Upper lobe of left lung (tissue), 6 donors: ENCODE measurements at regions not wholly inside any gene's neighbourhood (a gene's known extent, or its start where the extent isn't known, plus 50 kb on each side); places are given as distances from the start of the nearest gene placed in this dataset.
"Not testable (repeated sequence)": the region's sequence is repeated elsewhere in the genome, so short reads cannot be mapped to it uniquely, and the experiment has no call there.

ENCODE experiments used
- ATAC-seq, 2 donors: fragments of 200-7000 bp; cut with Tn5 transposase; one replicate each; pipeline ENCODE4 v1.9.1; 2022; ENCODE audit warnings: mild to moderate bottlenecking in 2 of 2, moderate library complexity in 2 of 2; ENCODE audit not compliant: low FRiP score in 2 of 2
- DNase-seq, 2 donors: peaks; one replicate each; pipeline ENCODE4 v3.0.0-alpha.2; 2019 to 2020
- H3K27ac ChIP-seq, 4 donors: fragments of 200-600 bp; sonication (generic); one replicate each; pipeline ENCODE4 v1.5.1; 2016 to 2019
- H3K27me3 ChIP-seq, 4 donors: fragments of 200-600 bp; sonication (generic); one replicate each; pipeline ENCODE4 v1.5.1; 2017 to 2019
- H3K36me3 ChIP-seq, 4 donors: fragments of 200-600 bp; sonication (generic); one replicate each; pipeline ENCODE4 v1.5.1; 2016 to 2019
- H3K4me1 ChIP-seq, 4 donors: fragments of 200-600 bp; sonication (generic); one replicate each; pipeline ENCODE4 v1.5.1; 2018 to 2019
- H3K4me3 ChIP-seq, 4 donors: fragments of 200-600 bp; sonication (generic); one replicate each; pipeline ENCODE4 v1.5.1; 2017 to 2019; ENCODE audit warnings: mild to moderate bottlenecking in 2 of 4, moderate library complexity in 1 of 4
- H3K9me3 ChIP-seq, 4 donors: fragments of 200-600 bp; sonication (generic); one replicate each; pipeline ENCODE4 v1.5.1; 2018 to 2019
- CTCF ChIP-seq, 6 experiments: fragments of 450-650 bp in 4 of 6; fragments of 200-600 bp in 2 of 6; sonication (generic) in 2 of 6; IDR thresholded peaks; one replicate each; pipeline ENCODE4 v1.5.1; 2016 to 2019; ENCODE audit warnings: antibody characterized with exemption in 6 of 6
- EP300 ChIP-seq, 4 donors: sonication (generic); formaldehyde crosslinking; IDR thresholded peaks; one replicate each; pipeline ENCODE4 v1.5.1; 2017; ENCODE audit warnings: antibody characterized with exemption in 4 of 4, control low read depth in 2 of 4
- POLR2A ChIP-seq, 4 donors: fragments of 450-650 bp; IDR thresholded peaks; one replicate each; pipeline ENCODE4 v1.5.1; 2016 to 2017; ENCODE audit warnings: antibody characterized with exemption in 4 of 4, mild to moderate bottlenecking in 2 of 4
- POLR2AphosphoS5 ChIP-seq, 2 donors: sonication (generic); formaldehyde crosslinking; IDR thresholded peaks; one replicate each; pipeline ENCODE4 v1.5.1; 2017; ENCODE audit warnings: antibody characterized with exemption in 2 of 2
- WGBS, 2 donors: methylation state at CpG; one replicate each; pipeline ENCODE4 v1.1.5; 2017 to 2018; 5-methylcytosine and 5-hydroxymethylcytosine counted together
- donor health status: DM: no; HTN: no; CAD: no; lungs with moderate emphysema.
- donor health status: DM: no; HTN: yes; CAD: no; lungs with severe emphysema.

- no peaks in the 10 kb centered on the region for H3K36me3 ChIP-seq
- H3K27me3 ChIP-seq, result no peaks in the 10 kb centered on the region
- TF ChIP-seq EP300 (IDR thresholded peaks at IDR 0.05), result no peak
- DNase-seq, result no peak
- no peak overlapping the region for H3K4me3 ChIP-seq
- peak in 1 of 2 donors; percentile 73 for ATAC-seq
- H3K9me3 ChIP-seq, result no peaks in the 10 kb centered on the region
- peaks cover 0 to 7% (median 1%) of the 10 kb centered on the region in 4 donors for H3K4me1 ChIP-seq
- 47 to 61% methylated on average over 4 of the region's 4 CpGs for WGBS, 2 donors
- no peak overlapping the region for H3K27ac ChIP-seq
Observed at GRCh38 chr12:58420503-58420902, 479.1 kb downstream of the ATP23 start.

- Histone ChIP-seq H3K4me3 (no peak overlapping the region), H3K36me3 (no peaks in the 10 kb centered on the region), H3K27me3 (no peaks in the 10 kb centered on the region), H3K4me1 (peaks cover 5 to 15% (median 9%) of the 10 kb centered on the region in 4 donors), H3K27ac (no peak overlapping the region), H3K9me3 (no peaks in the 10 kb centered on the region)
- 92 to 97% methylated on average over 3 of the region's 3 CpGs for WGBS, 2 donors
- no peak for TF ChIP-seq CTCF (IDR thresholded peaks at IDR 0.05)
- TF ChIP-seq POLR2AphosphoS5 (IDR thresholded peaks at IDR 0.05), result no peak
- TF ChIP-seq POLR2A (IDR thresholded peaks at IDR 0.05), result no peak
- TF ChIP-seq EP300 (IDR thresholded peaks at IDR 0.05), result no peak
- no peak for DNase-seq
- ATAC-seq, result no peak
Observed at GRCh38 chr12:58421990-58422389, 480.6 kb downstream of the ATP23 start.

GRCh38 chr12:58424735-58425392 lies 483.5 kb downstream of the ATP23 start:
- DNase-seq (no peak), ATAC-seq (no peak)
- TF ChIP-seq POLR2AphosphoS5 (IDR thresholded peaks at IDR 0.05) (no peak), EP300 (IDR thresholded peaks at IDR 0.05) (no peak), POLR2A (IDR thresholded peaks at IDR 0.05) (no peak), CTCF (IDR thresholded peaks at IDR 0.05) (no peak)
- no peak overlapping the region for H3K4me3 ChIP-seq
- no peaks in the 10 kb centered on the region for H3K27me3 ChIP-seq
- peak overlapping the region in 1 of 4 donors; percentile 1 for H3K27ac ChIP-seq
- H3K36me3 ChIP-seq, result no peaks in the 10 kb centered on the region
- peaks cover 5 to 15% (median 9%) of the 10 kb centered on the region in 4 donors for H3K4me1 ChIP-seq
- H3K9me3 ChIP-seq, result no peaks in the 10 kb centered on the region
- 46 to 49% methylated on average over 1 of the region's 1 CpG for WGBS, 2 donors

- H3K4me3 ChIP-seq, result no peak overlapping the region
- TF ChIP-seq CTCF (IDR thresholded peaks at IDR 0.05) (no peak), POLR2A (IDR thresholded peaks at IDR 0.05) (no peak), POLR2AphosphoS5 (IDR thresholded peaks at IDR 0.05) (no peak), EP300 (IDR thresholded peaks at IDR 0.05) (no peak)
- H3K27ac ChIP-seq, result peak overlapping the region in 3 of 4 donors; percentile 22 to 44 (median 23)
- WGBS, 2 donors, result 41 to 69% methylated on average over 3 to 6 of the region's 6 CpGs
- no peaks in the 10 kb centered on the region for H3K36me3 ChIP-seq
- DNase-seq (peak in 1 of 2 donors; percentile 24), ATAC-seq (peak in 1 of 2 donors; percentile 61)
- H3K27me3 ChIP-seq, result no peaks in the 10 kb centered on the region
- no peaks in the 10 kb centered on the region for H3K9me3 ChIP-seq
- peaks cover 5 to 15% (median 9%) of the 10 kb centered on the region in 4 donors for H3K4me1 ChIP-seq
Observed at GRCh38 chr12:58425481-58426392, 484.4 kb downstream of the ATP23 start.

- 58 to 71% methylated on average over 3 of the region's 3 CpGs for WGBS, 2 donors
- DNase-seq, H3K27me3 ChIP-seq, H3K36me3 ChIP-seq, ATAC-seq, H3K4me3 ChIP-seq, H3K9me3 ChIP-seq: not testable (repeated sequence)
- Histone ChIP-seq H3K4me1 (peaks cover 5 to 15% (median 9%) of the 10 kb centered on the region in 4 donors), H3K27ac (peak overlapping the region in 3 of 4 donors; percentile 22 to 44 (median 23))
Observed at GRCh38 chr12:58426437-58426836, 485.1 kb downstream of the ATP23 start.
